BLaER1 treated with 17β-estradiol and CSF1 and Interleukin-3, amounts not matched to agents 10 nM and 100 nM (cell line): ENCODE measurements at regions not wholly inside any gene's neighbourhood (a gene's known extent, or its start where the extent isn't known, plus 50 kb on each side); places are given as distances from the start of the nearest gene placed in this dataset.

Experiments
- H3K27ac ChIP-seq, 11 experiments: shearing (Covaris generic); formaldehyde crosslinking; 2 replicates each; pipeline ENCODE4 v1.8.1; 2022
- H3K27me3 ChIP-seq, 11 experiments: shearing (Covaris generic); formaldehyde crosslinking; 2 replicates each; pipeline ENCODE4 v1.8.1; 2022
- H3K36me3 ChIP-seq, 11 experiments: shearing (Covaris generic); formaldehyde crosslinking; 2 replicates each; pipeline ENCODE4 v1.8.1; 2022
- H3K4me1 ChIP-seq, 10 experiments: shearing (Covaris generic); formaldehyde crosslinking; 2 replicates each; pipeline ENCODE4 v1.8.1; 2022
- H3K4me2 ChIP-seq, 11 experiments: shearing (Covaris generic); formaldehyde crosslinking; 2 replicates each; pipeline ENCODE4 v1.8.1; 2022
- H3K4me3 ChIP-seq, 10 experiments: shearing (Covaris generic); formaldehyde crosslinking; 2 replicates each; pipeline ENCODE4 v1.8.1; 2022
- H3K9ac ChIP-seq, 11 experiments: shearing (Covaris generic); formaldehyde crosslinking; 2 replicates each; pipeline ENCODE4 v1.8.1; 2022
- H3K9me3 ChIP-seq, 11 experiments: shearing (Covaris generic); formaldehyde crosslinking; replicated peaks in 1 of 11; 2 replicates each; pipeline ENCODE4 v1.8.1; 2022
- H4K20me1 ChIP-seq, 11 experiments: shearing (Covaris generic); formaldehyde crosslinking; 2 replicates each; pipeline ENCODE4 v1.8.1; 2022
- Cebpa-rat ChIP-seq, 11 experiments: shearing (Covaris generic); IDR thresholded peaks; 2 replicates each; pipeline ENCODE4 v1.8.1; 2022

DNA sequence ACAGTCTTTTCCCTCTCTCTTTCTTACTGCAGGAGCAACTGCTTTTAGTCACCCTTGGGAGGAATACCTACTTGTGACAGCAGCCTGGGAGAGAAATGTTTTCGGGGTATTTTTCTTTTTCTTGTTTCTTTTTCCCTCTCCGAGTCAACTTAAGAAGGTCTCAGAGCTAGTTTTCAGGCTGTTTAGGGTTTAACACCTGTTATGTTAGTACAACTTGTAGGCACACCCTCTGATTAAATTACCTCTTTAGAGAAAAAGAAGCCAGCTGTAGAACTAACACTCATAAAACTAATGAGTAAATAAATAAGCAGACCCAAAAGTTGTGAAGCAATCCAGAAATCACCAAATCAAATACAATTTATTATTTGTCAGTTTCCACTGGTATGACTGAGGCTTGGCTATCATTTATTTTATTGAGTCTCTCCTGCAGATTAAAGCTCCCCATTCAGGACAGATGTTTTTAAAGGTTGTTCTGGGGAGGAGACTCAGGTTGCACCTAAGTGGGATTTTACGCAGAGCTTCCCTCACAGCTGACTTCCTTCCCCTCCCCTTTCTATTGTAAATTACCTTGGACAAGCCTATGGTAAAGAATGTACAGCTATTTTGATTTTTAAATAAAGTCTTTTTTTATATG lies 112.5 kb downstream of the FOXB1 start:
- Histone ChIP-seq H3K4me1 (0 out of 20 replicates have a peak, but pooled peaks cover 0 to 5% (median 0%) of the 10 kb centered on the region in 10 experiments), H3K27me3 (no peaks in the 10 kb centered on the region), H3K9ac (no peak overlapping the region), H3K9me3 (no peaks in the 10 kb centered on the region), H4K20me1 (no peaks in the 10 kb centered on the region), H3K27ac (no peak overlapping the region), H3K4me2 (no peak overlapping the region), H3K4me3 (no peak overlapping the region), H3K36me3 (no peaks in the 10 kb centered on the region)
- TF ChIP-seq Cebpa-rat (IDR thresholded peaks at IDR 0.05) = no peak

DNA sequence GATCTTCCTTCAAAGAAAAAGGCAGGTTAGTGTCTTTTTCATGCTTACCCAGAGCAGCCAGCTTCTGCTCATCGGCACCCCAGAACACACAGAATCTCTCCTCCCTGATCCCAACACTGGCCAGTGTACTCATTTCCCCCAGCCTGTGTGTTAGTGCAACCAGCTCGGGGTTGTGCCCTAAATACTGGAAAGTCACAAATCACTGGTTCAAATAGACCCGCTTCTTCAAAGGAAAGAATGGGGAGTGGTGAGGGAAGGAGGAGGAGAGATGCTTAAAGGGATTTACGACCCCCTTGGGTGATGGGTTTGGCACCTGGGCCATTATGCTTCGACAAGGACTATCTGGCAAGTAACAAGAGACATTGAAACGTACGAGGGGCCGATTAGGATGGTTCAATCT lies 114.0 kb downstream of the FOXB1 start:
- H3K27me3 ChIP-seq = no peaks in the 10 kb centered on the region
- H3K9me3 ChIP-seq = no peaks in the 10 kb centered on the region
- no peak overlapping the region for H3K4me3 ChIP-seq
- H3K4me2 ChIP-seq = no peak overlapping the region
- no peaks in the 10 kb centered on the region for H4K20me1 ChIP-seq
- no peaks in the 10 kb centered on the region for H3K36me3 ChIP-seq
- H3K4me1 ChIP-seq = 0 out of 20 replicates have a peak, but pooled peaks cover 0 to 5% (median 0%) of the 10 kb centered on the region in 10 experiments
- TF ChIP-seq Cebpa-rat (IDR thresholded peaks at IDR 0.05) = no peak
- H3K9ac ChIP-seq = no peak overlapping the region
- H3K27ac ChIP-seq = no peak overlapping the region

DNA sequence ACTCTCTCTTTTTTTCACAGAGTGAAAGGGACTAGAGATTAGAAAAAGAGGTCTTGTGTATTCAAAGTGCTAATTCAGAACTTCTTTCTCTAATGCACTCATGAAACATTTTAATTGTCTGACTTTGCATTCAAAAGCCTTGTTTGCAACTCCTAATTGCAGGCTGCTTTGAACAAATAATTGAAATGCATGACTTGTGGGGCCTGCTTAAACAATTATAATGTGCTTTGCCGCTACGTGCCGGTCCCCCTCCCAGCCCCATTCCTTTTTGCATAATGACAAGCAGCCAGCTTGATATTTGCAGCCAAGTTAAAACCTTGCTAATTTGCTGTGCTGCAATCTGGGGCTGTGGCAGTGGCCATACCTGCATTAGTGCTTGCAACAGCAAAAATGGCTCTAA lies 114.5 kb downstream of the FOXB1 start:
- Histone ChIP-seq H3K27me3 (no peaks in the 10 kb centered on the region), H3K9ac (no peak overlapping the region), H3K27ac (no peak overlapping the region), H3K4me3 (no peak overlapping the region), H3K4me2 (no peak overlapping the region), H4K20me1 (no peaks in the 10 kb centered on the region), H3K4me1 (0 out of 20 replicates have a peak, but pooled peaks cover 0 to 5% (median 0%) of the 10 kb centered on the region in 10 experiments), H3K36me3 (no peaks in the 10 kb centered on the region), H3K9me3 (no peaks in the 10 kb centered on the region)
- TF ChIP-seq Cebpa-rat (IDR thresholded peaks at IDR 0.05) = no peak

DNA sequence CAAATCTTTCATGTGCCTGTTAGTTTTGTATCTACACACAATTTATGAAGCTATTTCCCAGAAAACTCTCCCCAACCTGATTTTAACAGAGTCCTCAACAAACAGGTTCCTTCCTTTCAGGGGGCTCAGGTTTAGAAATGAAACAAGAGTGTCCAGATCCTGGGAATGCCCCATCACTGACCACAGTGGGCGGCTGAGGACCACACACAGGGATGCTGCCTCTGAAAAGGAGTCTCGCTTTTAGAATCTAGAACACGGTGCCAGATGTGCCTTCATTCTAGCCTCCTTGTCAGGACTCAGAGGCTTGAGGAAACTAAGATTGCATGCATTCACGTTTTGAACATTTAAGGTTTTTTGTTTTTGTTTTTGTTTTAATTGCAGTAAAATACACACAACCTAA lies 115.0 kb downstream of the FOXB1 start:
- no peak overlapping the region for H3K4me2 ChIP-seq
- H3K4me3 ChIP-seq = no peak overlapping the region
- H3K9ac ChIP-seq = no peak overlapping the region
- no peaks in the 10 kb centered on the region for H3K36me3 ChIP-seq
- H3K4me1 ChIP-seq = 0 out of 20 replicates have a peak, but pooled peaks cover 0 to 5% (median 0%) of the 10 kb centered on the region in 10 experiments
- TF ChIP-seq Cebpa-rat (IDR thresholded peaks at IDR 0.05) = no peak
- no peaks in the 10 kb centered on the region for H4K20me1 ChIP-seq
- H3K27me3 ChIP-seq = no peaks in the 10 kb centered on the region
- H3K9me3 ChIP-seq = no peaks in the 10 kb centered on the region
- H3K27ac ChIP-seq = no peak overlapping the region

DNA sequence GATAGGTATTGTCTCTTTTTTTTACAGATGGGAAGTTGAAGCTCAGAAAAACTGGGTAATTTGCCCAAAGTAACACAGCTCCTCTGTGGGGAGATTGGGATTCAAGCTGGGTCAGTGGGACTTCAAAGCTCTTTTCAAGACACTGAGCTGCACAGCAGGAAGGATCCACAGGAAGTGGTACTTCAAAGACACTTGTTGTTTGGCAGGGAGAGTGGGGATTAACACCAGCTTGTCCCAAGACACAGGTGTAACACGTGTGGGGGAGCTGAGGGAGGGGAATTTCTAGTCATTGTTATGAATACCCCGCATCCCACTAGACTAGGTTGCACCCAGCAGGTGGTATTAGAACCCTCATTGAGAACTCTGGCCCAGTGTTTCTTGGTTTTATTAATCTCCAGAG lies 116.0 kb downstream of the FOXB1 start:
- Histone ChIP-seq H3K4me2 (0 out of 22 replicates have a peak overlapping the region, but pooled peaks of 2 of the 11 experiments have one; percentile 1 to 18), H3K4me3 (no peak overlapping the region), H3K27me3 (no peaks in the 10 kb centered on the region), H3K9ac (no peak overlapping the region), H3K9me3 (no peaks in the 10 kb centered on the region), H4K20me1 (no peaks in the 10 kb centered on the region), H3K36me3 (no peaks in the 10 kb centered on the region), H3K27ac (no peak overlapping the region), H3K4me1 (0 out of 20 replicates have a peak, but pooled peaks cover 0 to 5% (median 0%) of the 10 kb centered on the region in 10 experiments)
- TF ChIP-seq Cebpa-rat (IDR thresholded peaks at IDR 0.05) = no peak

DNA sequence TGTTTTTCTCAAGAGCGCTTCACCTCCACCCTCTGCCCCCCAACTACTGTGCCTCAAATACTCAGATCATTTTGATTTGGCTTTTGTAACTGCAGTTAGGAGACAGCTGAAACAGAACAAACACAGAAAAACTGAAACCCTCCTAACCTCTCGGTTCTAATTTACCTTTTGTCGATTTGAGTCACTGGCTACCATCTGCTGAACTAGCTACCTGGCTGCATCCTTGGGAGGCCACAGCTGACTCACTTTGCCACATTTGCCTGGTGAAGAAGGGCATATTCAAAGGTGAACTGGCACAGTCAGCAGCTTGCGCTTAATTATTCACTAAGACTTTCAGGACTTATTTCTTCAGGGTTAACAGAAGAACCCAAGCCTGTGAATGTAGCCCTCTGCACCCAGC lies 117.7 kb downstream of the FOXB1 start:
- Histone ChIP-seq H3K36me3 (no peaks in the 10 kb centered on the region), H3K4me1 (peaks cover 0 to 8% (median 2%) of the 10 kb centered on the region in 10 experiments; a peak in 13 of 20 replicates), H3K27me3 (no peaks in the 10 kb centered on the region), H4K20me1 (no peaks in the 10 kb centered on the region), H3K9me3 (no peaks in the 10 kb centered on the region), H3K9ac (no peak overlapping the region), H3K4me3 (no peak overlapping the region), H3K27ac (no peak overlapping the region), H3K4me2 (no peak overlapping the region)
- no peak for TF ChIP-seq Cebpa-rat (IDR thresholded peaks at IDR 0.05)

DNA sequence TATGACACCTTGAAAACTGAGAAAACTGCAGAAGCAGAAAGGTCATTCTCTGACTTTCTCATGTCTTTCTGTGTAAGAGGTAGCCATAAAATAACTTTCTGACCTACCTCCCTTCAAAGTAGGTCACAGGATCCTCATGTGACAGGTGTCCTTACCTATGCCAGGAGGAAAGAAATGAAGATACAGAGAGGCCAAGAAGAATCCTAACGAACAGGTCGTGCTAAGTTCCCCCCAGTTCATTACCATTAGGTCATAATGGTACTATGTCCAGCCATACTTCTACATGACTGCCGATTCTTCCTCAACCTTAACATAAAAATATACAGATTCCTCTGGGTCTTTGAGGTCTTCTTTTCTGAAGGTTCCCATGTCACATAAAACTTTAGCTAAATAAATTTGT lies 118.6 kb downstream of the FOXB1 start:
- no peak overlapping the region for H3K4me2 ChIP-seq
- no peak for TF ChIP-seq Cebpa-rat (IDR thresholded peaks at IDR 0.05)
- H3K9me3 ChIP-seq = no peaks in the 10 kb centered on the region
- H3K27me3 ChIP-seq = no peaks in the 10 kb centered on the region
- no peak overlapping the region for H3K9ac ChIP-seq
- H3K4me1 ChIP-seq = peaks cover 3 to 15% (median 10%) of the 10 kb centered on the region in 10 experiments; a peak in 16 of 20 replicates
- no peak overlapping the region for H3K4me3 ChIP-seq
- no peaks in the 10 kb centered on the region for H4K20me1 ChIP-seq
- no peaks in the 10 kb centered on the region for H3K36me3 ChIP-seq
- H3K27ac ChIP-seq = no peak overlapping the region

DNA sequence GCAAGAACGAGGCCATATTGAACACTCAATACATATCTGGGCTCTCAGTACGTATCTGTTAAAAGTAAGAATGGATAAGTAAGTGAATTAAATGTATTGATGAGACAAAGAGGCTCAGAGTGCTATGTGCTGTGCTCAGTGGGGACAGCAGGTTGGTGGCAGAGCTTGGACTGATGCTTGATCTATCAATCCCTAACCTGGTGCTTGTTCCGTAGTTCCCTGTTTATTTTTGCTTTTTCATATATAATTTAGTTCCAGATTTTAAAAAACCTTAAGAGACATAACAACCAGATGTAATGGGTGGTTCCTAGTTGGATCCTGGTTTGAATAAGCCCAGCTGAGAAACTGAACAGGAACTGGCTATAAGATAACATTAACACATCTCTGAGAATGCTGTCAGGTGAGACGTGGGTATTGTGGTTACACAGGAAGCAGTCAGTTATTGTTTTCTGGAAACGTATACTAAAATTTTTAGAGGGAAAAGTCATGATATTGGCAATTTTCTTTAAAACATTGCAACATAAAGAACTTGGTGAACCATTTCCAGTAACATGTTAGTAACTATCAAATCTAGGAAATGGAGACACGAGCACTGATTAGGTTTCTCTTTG lies 120.5 kb downstream of the FOXB1 start:
- Histone ChIP-seq H3K9ac (no peak overlapping the region), H3K4me3 (no peak overlapping the region), H3K4me2 (no peak overlapping the region), H3K36me3 (no peaks in the 10 kb centered on the region), H3K9me3 (no peaks in the 10 kb centered on the region), H3K27ac (no peak overlapping the region), H3K4me1 (peaks cover 6 to 24% (median 14%) of the 10 kb centered on the region in 10 experiments; a peak in 18 of 20 replicates), H3K27me3 (no peaks in the 10 kb centered on the region), H4K20me1 (no peaks in the 10 kb centered on the region)
- no peak for TF ChIP-seq Cebpa-rat (IDR thresholded peaks at IDR 0.05)

DNA sequence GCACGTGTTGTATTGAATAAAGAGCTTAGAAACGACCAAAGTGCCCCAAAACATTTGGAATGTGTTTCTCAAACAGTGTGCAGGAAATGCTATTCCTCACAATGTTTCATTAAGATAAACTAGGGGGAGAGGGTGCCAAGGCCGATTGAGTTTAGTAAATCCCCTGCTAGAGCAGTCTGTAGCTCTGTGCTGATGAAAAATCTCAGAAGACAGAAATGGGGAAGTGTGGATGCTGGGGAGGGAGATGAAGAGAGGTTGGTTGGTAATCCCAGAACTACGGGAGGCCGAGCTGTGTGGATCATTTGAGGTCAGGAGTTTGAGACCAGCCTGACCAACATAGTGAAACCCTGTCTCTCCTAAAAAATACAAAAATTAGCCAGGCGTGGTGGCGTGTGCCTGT lies 121.2 kb downstream of the FOXB1 start:
- no peaks in the 10 kb centered on the region for H4K20me1 ChIP-seq
- H3K27ac ChIP-seq = no peak overlapping the region
- no peak overlapping the region for H3K4me3 ChIP-seq
- H3K9ac ChIP-seq = no peak overlapping the region
- H3K27me3 ChIP-seq = no peaks in the 10 kb centered on the region
- no peak for TF ChIP-seq Cebpa-rat (IDR thresholded peaks at IDR 0.05)
- peaks cover 6 to 19% (median 14%) of the 10 kb centered on the region in 10 experiments; a peak in 18 of 20 replicates for H3K4me1 ChIP-seq
- H3K9me3 ChIP-seq = no peaks in the 10 kb centered on the region
- H3K36me3 ChIP-seq = no peaks in the 10 kb centered on the region
- H3K4me2 ChIP-seq = no peak overlapping the region

DNA sequence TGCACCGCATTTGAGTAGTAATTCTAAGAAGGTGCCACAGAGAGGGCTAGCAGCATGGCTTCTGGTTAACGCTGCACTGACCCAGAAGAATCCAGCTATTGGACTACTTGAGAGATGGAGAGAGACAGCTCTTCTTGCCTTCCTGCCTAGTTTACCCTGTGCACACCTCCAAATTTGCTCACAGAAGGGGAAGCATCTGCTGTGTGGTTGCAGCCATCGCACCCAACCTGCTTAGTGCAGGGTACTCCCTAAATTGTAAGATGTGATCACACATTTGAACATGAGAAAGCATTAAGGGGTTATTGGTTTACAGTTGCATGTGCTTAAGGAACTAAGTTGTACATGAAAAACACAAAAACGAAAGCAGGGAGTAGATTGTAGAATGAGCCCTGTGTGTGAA lies 122.1 kb downstream of the FOXB1 start:
- Histone ChIP-seq H4K20me1 (no peaks in the 10 kb centered on the region), H3K27me3 (no peaks in the 10 kb centered on the region), H3K4me2 (no peak overlapping the region), H3K27ac (no peak overlapping the region), H3K9me3 (no peaks in the 10 kb centered on the region), H3K9ac (no peak overlapping the region), H3K4me1 (peaks cover 6 to 19% (median 14%) of the 10 kb centered on the region in 10 experiments; a peak in 18 of 20 replicates), H3K36me3 (no peaks in the 10 kb centered on the region), H3K4me3 (no peak overlapping the region)
- TF ChIP-seq Cebpa-rat (IDR thresholded peaks at IDR 0.05) = no peak
